ENCODE measurements at regions not wholly inside any gene's neighbourhood (a gene's known extent, or its start where the extent isn't known, plus 50 kb on each side); places are given as distances from the start of the nearest gene placed in this dataset.

GRCh38 chr14:71384007-71384845, 477.0 kb downstream of the PCNX1 start:
- in situ Hi-C loops (cut with MboI; ENCODE audit: low pct_ligation_motif_present in 1 of 4, low pct_unique_long_range_greater_than_20kb in 1 of 4, low sequenced_read_pairs in 3 of 4) = no loop called here
- peak; percentile 18 for DNase-seq

DNA sequence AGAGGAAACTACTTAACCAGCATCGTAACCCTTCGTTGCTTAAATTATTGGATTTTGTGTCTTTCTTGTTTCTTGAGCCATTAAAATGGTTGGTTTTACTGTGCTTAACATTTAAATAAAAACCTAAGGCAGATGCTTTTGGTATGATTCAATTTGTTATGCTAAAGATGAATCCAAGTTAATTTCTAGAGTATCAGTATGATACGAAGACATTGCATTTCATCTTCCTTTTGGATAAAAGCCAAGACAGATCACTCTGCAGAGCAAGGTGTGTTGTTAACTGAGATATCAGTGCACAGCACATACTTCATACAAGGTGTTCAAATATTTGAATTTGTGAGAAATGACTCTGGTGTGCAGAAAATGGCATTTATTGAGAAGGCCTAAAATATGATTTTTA, 480.5 kb downstream of the PCNX1 start:
- Histone ChIP-seq H3K27me3 (no peaks in the 10 kb centered on the region), H3K4me3 (no peak overlapping the region), H3K27ac (no peak overlapping the region), H3K4me1 (no peaks in the 10 kb centered on the region), H3K9me3 (no peaks in the 10 kb centered on the region), H3K36me3 (no peaks in the 10 kb centered on the region)
- intact Hi-C loops (cut with DNase I; ENCODE audit: low total_unique reads) = loop anchor here (10.0 kb wide), 1 partner anchor 823 kb away; no protein-coding TSS in a partner anchor
- in situ Hi-C loops (cut with MboI; ENCODE audit: low pct_ligation_motif_present in 1 of 4, low pct_unique_long_range_greater_than_20kb in 1 of 4, low sequenced_read_pairs in 3 of 4) = no loop called here
- 82 to 86% methylated on average over 3 of the region's 3 CpGs for WGBS, 2 donors (ENCODE audit: low coverage in 1 of 2)
- DNase-seq = no peak
- TF ChIP-seq POLR2AphosphoS5 (IDR thresholded peaks at IDR 0.05) (no peak), EP300 (IDR thresholded peaks at IDR 0.05; ENCODE audit: low read depth) (no peak), POLR2A (IDR thresholded peaks at IDR 0.05) (no peak)
- TF ChIP-seq, protein P1, sequence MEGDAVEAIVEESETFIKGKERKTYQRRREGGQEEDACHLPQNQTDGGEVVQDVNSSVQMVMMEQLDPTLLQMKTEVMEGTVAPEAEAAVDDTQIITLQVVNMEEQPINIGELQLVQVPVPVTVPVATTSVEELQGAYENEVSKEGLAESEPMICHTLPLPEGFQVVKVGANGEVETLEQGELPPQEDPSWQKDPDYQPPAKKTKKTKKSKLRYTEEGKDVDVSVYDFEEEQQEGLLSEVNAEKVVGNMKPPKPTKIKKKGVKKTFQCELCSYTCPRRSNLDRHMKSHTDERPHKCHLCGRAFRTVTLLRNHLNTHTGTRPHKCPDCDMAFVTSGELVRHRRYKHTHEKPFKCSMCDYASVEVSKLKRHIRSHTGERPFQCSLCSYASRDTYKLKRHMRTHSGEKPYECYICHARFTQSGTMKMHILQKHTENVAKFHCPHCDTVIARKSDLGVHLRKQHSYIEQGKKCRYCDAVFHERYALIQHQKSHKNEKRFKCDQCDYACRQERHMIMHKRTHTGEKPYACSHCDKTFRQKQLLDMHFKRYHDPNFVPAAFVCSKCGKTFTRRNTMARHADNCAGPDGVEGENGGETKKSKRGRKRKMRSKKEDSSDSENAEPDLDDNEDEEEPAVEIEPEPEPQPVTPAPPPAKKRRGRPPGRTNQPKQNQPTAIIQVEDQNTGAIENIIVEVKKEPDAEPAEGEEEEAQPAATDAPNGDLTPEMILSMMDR (IDR thresholded peaks at IDR 0.05) = no peak

More at GRCh38 chr14:71384007-71384845, 477.0 kb downstream of the PCNX1 start:
- H3K36me3 ChIP-seq = no peaks in the 10 kb centered on the region
- no peak overlapping the region for H3K4me3 ChIP-seq
- H3K27ac ChIP-seq = no peak overlapping the region
- H3K27me3 ChIP-seq = no peaks in the 10 kb centered on the region
- peaks cover 0 to 14% (median 2%) of the 10 kb centered on the region in 4 donors for H3K4me1 ChIP-seq
- intact Hi-C loops (cut with DNase I; ENCODE audit: low total_unique reads) = loop anchor here (10.0 kb wide), 1 partner anchor 819 kb away; no protein-coding TSS in a partner anchor
- TF ChIP-seq POLR2AphosphoS5 (IDR thresholded peaks at IDR 0.05) (no peak), POLR2A (IDR thresholded peaks at IDR 0.05) (no peak), EP300 (IDR thresholded peaks at IDR 0.05; ENCODE audit: low read depth) (no peak)
- TF ChIP-seq, protein P1 (IDR thresholded peaks at IDR 0.05) = no peak
- H3K9me3 ChIP-seq = no peaks in the 10 kb centered on the region
- WGBS, 2 donors (ENCODE audit: low coverage in 1 of 2) = 64 to 69% methylated on average over 5 to 10 of the region's 10 CpGs

DNA sequence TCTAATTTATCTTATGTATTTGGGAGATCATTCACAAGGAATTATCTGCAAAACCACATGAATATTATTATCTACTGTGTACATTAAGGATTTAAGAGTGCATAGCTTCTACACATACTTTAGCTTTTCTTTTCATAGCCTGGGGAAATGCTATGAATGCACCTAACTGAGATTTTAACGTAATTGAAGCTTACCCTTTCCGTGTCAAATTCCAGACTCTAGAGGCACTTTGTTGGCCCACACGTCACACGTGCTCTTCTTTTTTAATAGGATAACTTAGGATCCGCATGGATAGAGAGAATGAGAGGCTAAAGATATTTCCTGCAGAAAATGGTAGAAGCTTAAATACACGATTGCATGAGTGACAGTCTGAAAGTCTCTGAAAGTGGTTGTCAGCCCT, 481.1 kb downstream of the PCNX1 start:
- no peak for DNase-seq
- intact Hi-C loops (cut with DNase I; ENCODE audit: low total_unique reads) (loop anchor here (10.0 kb wide), 1 partner anchor 824 kb away; no protein-coding TSS in a partner anchor), in situ Hi-C loops (cut with MboI; ENCODE audit: low pct_ligation_motif_present in 1 of 4, low pct_unique_long_range_greater_than_20kb in 1 of 4, low sequenced_read_pairs in 3 of 4) (no loop called here)
- no peaks in the 10 kb centered on the region for H3K36me3 ChIP-seq
- H3K27ac ChIP-seq = no peak overlapping the region
- 93 to 96% methylated on average over 4 to 6 of the region's 6 CpGs for WGBS, 2 donors (ENCODE audit: low coverage in 1 of 2)
- H3K27me3 ChIP-seq = no peaks in the 10 kb centered on the region
- TF ChIP-seq POLR2A (IDR thresholded peaks at IDR 0.05) (no peak), POLR2AphosphoS5 (IDR thresholded peaks at IDR 0.05) (no peak), EP300 (IDR thresholded peaks at IDR 0.05; ENCODE audit: low read depth) (no peak)
- TF ChIP-seq, protein P1 (IDR thresholded peaks at IDR 0.05) = no peak
- no peak overlapping the region for H3K4me3 ChIP-seq
- H3K9me3 ChIP-seq = no peaks in the 10 kb centered on the region
- H3K4me1 ChIP-seq = no peaks in the 10 kb centered on the region

- no peak for DNase-seq
- Histone ChIP-seq H3K4me3 (no peak overlapping the region), H3K27ac (no peak overlapping the region), H3K36me3 (no peaks in the 10 kb centered on the region), H3K27me3 (no peaks in the 10 kb centered on the region), H3K9me3 (no peaks in the 10 kb centered on the region), H3K4me1 (no peaks in the 10 kb centered on the region)
- TF ChIP-seq POLR2A (IDR thresholded peaks at IDR 0.05) (no peak), EP300 (IDR thresholded peaks at IDR 0.05; ENCODE audit: low read depth) (no peak), POLR2AphosphoS5 (IDR thresholded peaks at IDR 0.05) (no peak)
- TF ChIP-seq, protein P1 (IDR thresholded peaks at IDR 0.05) = no peak
- intact Hi-C loops (cut with DNase I; ENCODE audit: low total_unique reads) = loop anchor here (10.0 kb wide), 1 partner anchor 824 kb away; no protein-coding TSS in a partner anchor
- 80 to 92% methylated on average over 1 to 4 of the region's 4 CpGs for WGBS, 2 donors (ENCODE audit: low coverage in 1 of 2)
- in situ Hi-C loops (cut with MboI; ENCODE audit: low pct_ligation_motif_present in 1 of 4, low pct_unique_long_range_greater_than_20kb in 1 of 4, low sequenced_read_pairs in 3 of 4) = no loop called here
Measured at GRCh38 chr14:71388862-71389261, 481.6 kb downstream of the PCNX1 start.

All from transverse colon (tissue), 4 donors.